ENCODE measurements at regions not wholly inside any gene's neighbourhood (a gene's known extent, or its start where the extent isn't known, plus 50 kb on each side); places are given as distances from the start of the nearest gene placed in this dataset.

- H3K27me3 ChIP-seq: no peaks in the 10 kb centered on the region
- no peak for ATAC-seq
- peaks cover under 1% of the 10 kb centered on the region for H3K4me1 ChIP-seq
- WGBS, 2 donors: 56 to 83% methylated on average over 2 to 3 of the region's 3 CpGs
- H3K36me3 ChIP-seq (replicated peaks in 1 of 2; ENCODE audit: insufficient read depth in 1 of 2, low read depth in 2 of 2): no peaks in the 10 kb centered on the region
- no peak for DNase-seq
- no peak overlapping the region for H3K27ac ChIP-seq
- intact Hi-C loops (cut with DNase I): no loop called here
- no peaks in the 10 kb centered on the region for H3K9me3 ChIP-seq
- TF ChIP-seq CTCF (IDR thresholded peaks at IDR 0.05) (no peak), POLR2A (IDR thresholded peaks at IDR 0.05) (no peak)
- H3K4me3 ChIP-seq: no peak overlapping the region
These were observed 101.5 kb upstream of the CDH5 start for GRCh38 chr16:66265048-66265415.

GRCh38 chr16:66264311-66265047 lies 102.0 kb upstream of the CDH5 start:
- Histone ChIP-seq H3K27me3 (no peaks in the 10 kb centered on the region), H3K36me3 (replicated peaks in 1 of 2; ENCODE audit: insufficient read depth in 1 of 2, low read depth in 2 of 2) (no peaks in the 10 kb centered on the region), H3K4me3 (no peak overlapping the region), H3K4me1 (no peaks in the 10 kb centered on the region), H3K9me3 (no peaks in the 10 kb centered on the region), H3K27ac (no peak overlapping the region)
- ATAC-seq: no peak
- TF ChIP-seq POLR2A (IDR thresholded peaks at IDR 0.05): no peak
- no peak for TF ChIP-seq CTCF (IDR thresholded peaks at IDR 0.05)
- DNase-seq: no peak
- WGBS, 2 donors: 78 to 82% methylated on average over 8 to 17 of the region's 17 CpGs
- intact Hi-C loops (cut with DNase I): no loop called here

- ATAC-seq (no peak), DNase-seq (no peak)
- Histone ChIP-seq H3K9me3 (no peaks in the 10 kb centered on the region), H3K4me3 (no peak overlapping the region), H3K4me1 (no peaks in the 10 kb centered on the region), H3K36me3 (replicated peaks in 1 of 2; ENCODE audit: insufficient read depth in 1 of 2, low read depth in 2 of 2) (no peaks in the 10 kb centered on the region), H3K27me3 (no peaks in the 10 kb centered on the region), H3K27ac (no peak overlapping the region)
- TF ChIP-seq CTCF (IDR thresholded peaks at IDR 0.05): no peak
- TF ChIP-seq POLR2A (IDR thresholded peaks at IDR 0.05): no peak
- WGBS, 2 donors: 42 to 81% methylated on average over 1 of the region's 1 CpG
- intact Hi-C loops (cut with DNase I): no loop called here
These were observed 102.5 kb upstream of the CDH5 start for GRCh38 chr16:66263973-66264310.

- Histone ChIP-seq H3K4me1 (no peaks in the 10 kb centered on the region), H3K4me3 (no peak overlapping the region), H3K9me3 (no peaks in the 10 kb centered on the region), H3K27ac (no peak overlapping the region), H3K36me3 (replicated peaks in 1 of 2; ENCODE audit: insufficient read depth in 1 of 2, low read depth in 2 of 2) (no peaks in the 10 kb centered on the region), H3K27me3 (no peaks in the 10 kb centered on the region)
- 84 to 88% methylated on average over 6 of the region's 6 CpGs for WGBS, 2 donors
- TF ChIP-seq POLR2A (IDR thresholded peaks at IDR 0.05) (no peak), CTCF (IDR thresholded peaks at IDR 0.05) (no peak)
- no peak for DNase-seq
- intact Hi-C loops (cut with DNase I): no loop called here
- ATAC-seq: no peak
These were observed 103.1 kb upstream of the CDH5 start for GRCh38 chr16:66263168-66263972.
